Transverse colon (tissue), 4 donors: ENCODE measurements at regions not wholly inside any gene's neighbourhood (a gene's known extent, or its start where the extent isn't known, plus 50 kb on each side); places are given as distances from the start of the nearest gene placed in this dataset.

Experiments used
- DNase-seq: peaks from one replicate; pipeline ENCODE4 v3.0.0-alpha.2; 2019
- H3K27ac ChIP-seq, 4 donors: fragments of 200-600 bp; sonication (generic); 2 replicates each; pipeline ENCODE4 v1.5.1; 2016 to 2018; ENCODE audit warnings: inconsistent platforms in 4 of 4
- H3K27me3 ChIP-seq: fragments of 200-600 bp; sonication (generic); 2 replicates; pipeline ENCODE4 v1.5.1; 2017; ENCODE audit warnings: inconsistent platforms
- H3K36me3 ChIP-seq, 4 donors: fragments of 200-600 bp; sonication (generic); 2 replicates each; pipeline ENCODE4 v1.5.1; 2017 to 2019; ENCODE audit warnings: inconsistent platforms in 4 of 4
- H3K4me1 ChIP-seq, 4 donors: fragments of 200-600 bp; sonication (generic); 2 replicates each; pipeline ENCODE4 v1.5.1; 2017 to 2020; ENCODE audit warnings: inconsistent platforms in 4 of 4
- H3K4me3 ChIP-seq, 4 donors: fragments of 200-600 bp; sonication (generic); 1 replicate in 1 of 4; 2 replicates in 3 of 4; pipeline versions ENCODE4 v1.5.1 to v1.6.1; 2017 to 2019; ENCODE audit warnings: inconsistent platforms in 4 of 4
- H3K9me3 ChIP-seq, 2 donors: fragments of 200-600 bp; sonication (generic); 2 replicates each; pipeline ENCODE4 v1.5.1; 2017 to 2019; ENCODE audit warnings: inconsistent platforms in 2 of 2
- EP300 ChIP-seq: sonication (generic); formaldehyde crosslinking; IDR thresholded peaks from one replicate; pipeline ENCODE4 v1.6.1; 2017; ENCODE audit warnings: antibody characterized with exemption, low read depth
- POLR2A ChIP-seq: fragments of 450-650 bp; IDR thresholded peaks from one replicate; pipeline ENCODE4 v1.6.1; 2016; ENCODE audit warnings: antibody characterized with exemption, mild to moderate bottlenecking, moderate library complexity
- POLR2AphosphoS5 ChIP-seq, 3 donors: sonication (generic); formaldehyde crosslinking; IDR thresholded peaks; one replicate each; pipeline ENCODE4 v1.6.1; 2016; ENCODE audit warnings: antibody characterized with exemption in 3 of 3
- WGBS, 2 donors: methylation state at CpG; one replicate each; pipeline ENCODE4 v1.1.5; 2018; ENCODE audit warnings: low coverage in 1 of 2; 5-methylcytosine and 5-hydroxymethylcytosine counted together
- in situ Hi-C, 4 donors: fragments of 200-750 bp; cut with MboI; loops; one replicate each; pipeline versions ENCODE4 v1.15.0 to v1.15.1; 2017; ENCODE audit warnings: low sequenced_read_pairs in 3 of 4, low pct_ligation_motif_present in 1 of 4, low pct_unique_long_range_greater_than_20kb in 1 of 4
- intact Hi-C: fragments of 100-400 bp; cut with DNase I; formaldehyde crosslinking; loops from one replicate; pipeline ENCODE4 v1.15.1; 2023; ENCODE audit warnings: low total_unique reads
- TF ChIP-seq, protein P1 (sequence below), 5 experiments: fragments of 200-600 bp in 3 of 5; fragments of 450-650 bp in 2 of 5; sonication (generic) in 3 of 5; IDR thresholded peaks; 1 replicate in 2 of 5; 2 replicates in 3 of 5; pipeline ENCODE4 v1.5.1; 2016 to 2017; ENCODE audit warnings: antibody characterized with exemption in 5 of 5, inconsistent platforms in 3 of 5, mild to moderate bottlenecking in 2 of 5, moderate library complexity in 1 of 5

- H3K4me3 ChIP-seq = no peak overlapping the region
- no peaks in the 10 kb centered on the region for H3K36me3 ChIP-seq
- H3K27ac ChIP-seq = no peak overlapping the region
- H3K9me3 ChIP-seq = no peaks in the 10 kb centered on the region
- intact Hi-C loops = no loop called here
- WGBS, 2 donors = 60 to 92% methylated on average over 1 to 13 of the region's 13 CpGs
- DNase-seq = no peak
- H3K4me1 ChIP-seq = no peaks in the 10 kb centered on the region
- TF ChIP-seq, protein P1, sequence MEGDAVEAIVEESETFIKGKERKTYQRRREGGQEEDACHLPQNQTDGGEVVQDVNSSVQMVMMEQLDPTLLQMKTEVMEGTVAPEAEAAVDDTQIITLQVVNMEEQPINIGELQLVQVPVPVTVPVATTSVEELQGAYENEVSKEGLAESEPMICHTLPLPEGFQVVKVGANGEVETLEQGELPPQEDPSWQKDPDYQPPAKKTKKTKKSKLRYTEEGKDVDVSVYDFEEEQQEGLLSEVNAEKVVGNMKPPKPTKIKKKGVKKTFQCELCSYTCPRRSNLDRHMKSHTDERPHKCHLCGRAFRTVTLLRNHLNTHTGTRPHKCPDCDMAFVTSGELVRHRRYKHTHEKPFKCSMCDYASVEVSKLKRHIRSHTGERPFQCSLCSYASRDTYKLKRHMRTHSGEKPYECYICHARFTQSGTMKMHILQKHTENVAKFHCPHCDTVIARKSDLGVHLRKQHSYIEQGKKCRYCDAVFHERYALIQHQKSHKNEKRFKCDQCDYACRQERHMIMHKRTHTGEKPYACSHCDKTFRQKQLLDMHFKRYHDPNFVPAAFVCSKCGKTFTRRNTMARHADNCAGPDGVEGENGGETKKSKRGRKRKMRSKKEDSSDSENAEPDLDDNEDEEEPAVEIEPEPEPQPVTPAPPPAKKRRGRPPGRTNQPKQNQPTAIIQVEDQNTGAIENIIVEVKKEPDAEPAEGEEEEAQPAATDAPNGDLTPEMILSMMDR (IDR thresholded peaks at IDR 0.05) = no peak
- no peak for TF ChIP-seq POLR2A
- no peak for TF ChIP-seq POLR2AphosphoS5 (IDR thresholded peaks at IDR 0.05)
- TF ChIP-seq EP300 = no peak
- in situ Hi-C loops = no loop called here
- H3K27me3 ChIP-seq = peaks cover 13% of the 10 kb centered on the region
Measured at GRCh38 chr11:13073119-13073981, 64.2 kb downstream of the RASSF10 start.

DNA sequence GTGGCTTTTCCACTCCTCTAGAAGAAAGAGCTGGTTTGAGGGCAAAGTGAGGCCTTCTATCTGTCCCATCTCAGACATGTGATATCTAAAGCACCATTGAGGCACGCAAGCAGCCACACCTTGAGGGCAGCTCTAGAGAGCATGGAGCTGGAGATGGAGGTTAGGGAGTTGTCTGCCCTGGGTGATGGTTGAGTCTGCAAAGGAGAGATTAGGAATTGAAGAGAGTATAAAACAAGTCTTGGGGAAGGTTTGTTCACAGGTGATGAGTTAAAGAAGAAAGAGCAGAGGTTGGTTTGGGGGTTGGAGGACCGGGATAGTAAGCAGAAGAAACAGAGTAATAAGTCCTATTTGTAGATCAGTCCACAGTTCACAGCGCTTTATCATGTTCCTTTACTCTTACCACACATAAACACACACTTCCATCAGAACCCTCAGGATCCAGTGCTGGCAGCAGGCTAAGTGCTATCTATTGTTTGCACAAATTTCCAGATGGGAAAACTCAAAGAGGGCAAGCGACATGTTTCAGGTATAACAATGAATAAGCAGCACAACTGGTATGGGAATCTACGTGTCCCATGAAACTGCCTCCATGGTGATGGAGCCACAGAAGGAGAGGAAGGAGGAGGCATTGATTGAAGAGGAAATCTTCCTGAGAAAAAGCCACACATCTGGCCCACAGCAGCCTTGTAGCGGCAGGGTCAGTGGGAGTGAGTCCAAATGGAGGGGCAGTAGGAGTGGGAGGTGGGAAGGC lies 65.8 kb downstream of the RASSF10 start:
- intact Hi-C loops (no loop called here), in situ Hi-C loops (no loop called here)
- 81 to 89% methylated on average over 5 to 6 of the region's 6 CpGs for WGBS, 2 donors
- H3K9me3 ChIP-seq = no peaks in the 10 kb centered on the region
- no peaks in the 10 kb centered on the region for H3K4me1 ChIP-seq
- no peak overlapping the region for H3K4me3 ChIP-seq
- TF ChIP-seq EP300 = no peak
- no peak for DNase-seq
- H3K27me3 ChIP-seq = peaks cover 14% of the 10 kb centered on the region
- H3K36me3 ChIP-seq = no peaks in the 10 kb centered on the region
- H3K27ac ChIP-seq = no peak overlapping the region

- Histone ChIP-seq H3K27me3 (peaks cover 14% of the 10 kb centered on the region), H3K36me3 (no peaks in the 10 kb centered on the region), H3K9me3 (no peaks in the 10 kb centered on the region), H3K4me1 (no peaks in the 10 kb centered on the region), H3K27ac (no peak overlapping the region), H3K4me3 (no peak overlapping the region)
- in situ Hi-C loops (no loop called here), intact Hi-C loops (no loop called here)
- DNase-seq = no peak
- 85 to 100% methylated on average over 1 to 2 of the region's 2 CpGs for WGBS, 2 donors
- TF ChIP-seq POLR2A = no peak
Measured at GRCh38 chr11:13076961-13077360, 67.8 kb downstream of the RASSF10 start.

DNA sequence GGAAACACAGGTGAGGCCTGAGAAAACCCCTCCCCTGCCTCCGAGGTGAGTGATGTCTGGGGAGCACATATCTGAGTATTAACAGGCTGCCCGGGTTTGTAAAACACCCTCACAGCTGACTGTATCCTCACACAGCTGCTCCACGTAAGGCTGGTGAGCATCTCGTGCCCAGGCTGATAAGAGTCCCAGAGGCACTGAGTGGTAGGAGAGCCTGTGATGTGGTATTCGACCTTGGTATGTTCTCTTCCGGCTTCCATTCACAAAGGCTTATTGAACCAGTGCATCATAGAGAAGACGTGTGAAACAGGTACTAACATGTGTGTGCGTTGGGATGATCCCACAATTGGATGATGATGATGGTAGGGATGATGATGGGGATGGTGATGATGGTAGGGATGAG lies 71.7 kb downstream of the RASSF10 start:
- TF ChIP-seq, protein P1 (IDR thresholded peaks at IDR 0.05) = no peak
- TF ChIP-seq EP300 = no peak
- TF ChIP-seq POLR2A = no peak
- no peak for TF ChIP-seq POLR2AphosphoS5 (IDR thresholded peaks at IDR 0.05)
- H3K27me3 ChIP-seq = peaks cover 14% of the 10 kb centered on the region
- H3K4me3 ChIP-seq = no peak overlapping the region
- H3K27ac ChIP-seq = no peak overlapping the region
- H3K9me3 ChIP-seq = no peaks in the 10 kb centered on the region
- no peak for DNase-seq
- 89% methylated on average over 4 to 8 of the region's 8 CpGs for WGBS, 2 donors
- intact Hi-C loops (no loop called here), in situ Hi-C loops (no loop called here)
- H3K4me1 ChIP-seq = no peaks in the 10 kb centered on the region
- H3K36me3 ChIP-seq = no peaks in the 10 kb centered on the region

GRCh38 chr11:13082588-13082987 lies 73.5 kb downstream of the RASSF10 start:
- H3K36me3 ChIP-seq = no peaks in the 10 kb centered on the region
- no peaks in the 10 kb centered on the region for H3K9me3 ChIP-seq
- TF ChIP-seq POLR2AphosphoS5 (IDR thresholded peaks at IDR 0.05) (no peak), POLR2A (no peak), EP300 (no peak)
- TF ChIP-seq, protein P1 (IDR thresholded peaks at IDR 0.05) = no peak
- in situ Hi-C loops = no loop called here
- no peak for DNase-seq
- no peak overlapping the region for H3K4me3 ChIP-seq
- 93% methylated on average over 1 of the region's 1 CpG; no CpG with 5 or more reads in 1 of the 2 donors for WGBS, 2 donors
- peaks cover 8% of the 10 kb centered on the region for H3K27me3 ChIP-seq
- intact Hi-C loops = no loop called here
- H3K4me1 ChIP-seq = no peaks in the 10 kb centered on the region
- H3K27ac ChIP-seq = no peak overlapping the region
